ENCODE measurements at regions not wholly inside any gene's neighbourhood (a gene's known extent, or its start where the extent isn't known, plus 50 kb on each side); places are given as distances from the start of the nearest gene placed in this dataset.

DNA sequence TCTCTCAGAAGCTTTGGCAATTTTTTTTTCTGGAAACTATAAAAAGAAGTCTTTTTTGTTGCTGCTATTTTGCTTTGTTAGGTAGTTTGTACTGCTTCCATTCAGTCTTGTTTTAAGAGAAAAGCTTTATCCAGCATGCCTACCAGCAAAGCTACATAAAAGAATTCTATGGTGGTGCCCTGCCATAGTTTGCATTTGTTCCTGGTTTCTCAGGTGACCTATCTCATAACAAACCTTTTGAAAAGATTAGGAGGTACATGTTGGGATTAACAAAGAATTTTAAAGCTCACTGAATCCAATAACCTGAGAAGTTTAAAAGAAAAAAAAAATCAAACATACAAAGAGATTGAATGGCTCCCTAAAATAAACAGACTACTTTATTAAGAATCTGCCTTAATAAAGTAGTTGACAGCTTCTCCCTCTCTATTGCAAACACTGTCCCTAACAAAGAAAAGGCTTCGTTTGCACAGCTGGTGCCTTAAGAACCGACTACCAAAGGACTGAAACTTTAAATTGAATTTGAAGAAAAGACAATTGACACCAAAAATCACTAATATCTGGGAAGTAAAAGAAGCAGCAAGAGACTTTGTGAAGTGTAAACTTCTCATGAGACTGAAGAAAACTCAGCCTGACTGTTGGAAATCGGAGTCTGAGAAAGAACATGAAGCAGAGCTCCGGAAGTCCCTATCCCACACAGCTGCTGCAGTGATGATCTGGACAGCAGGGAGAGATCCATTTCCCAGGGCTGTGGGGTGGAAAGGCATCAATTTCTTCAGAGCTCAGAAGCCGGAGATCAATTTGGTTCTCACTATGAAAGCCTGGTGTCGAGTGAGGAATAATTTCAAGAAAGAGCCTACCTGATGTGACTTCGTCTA, 102.7 kb upstream of the PLEKHA5 start:
- TF ChIP-seq CTCF (IDR thresholded peaks at IDR 0.05; ENCODE audit: poor library complexity) (no peak), EZH2 (IDR thresholded peaks at IDR 0.05; ENCODE audit: borderline replicate concordance) (no peak), EZH2phosphoT487 (IDR thresholded peaks at IDR 0.05; ENCODE audit: low read depth, severe bottlenecking, unreplicated experiment) (no peak)

Measured in hepatocyte (in vitro differentiated cells).